Stimulated activated CD4-positive, alpha-beta T cell treated with anti-CD3 and anti-CD28 coated beads, Interleukin-15, amount 100 ng/mL, for 24 hours (primary cell): ENCODE measurements at regions not wholly inside any gene's neighbourhood (a gene's known extent, or its start where the extent isn't known, plus 50 kb on each side); places are given as distances from the start of the nearest gene placed in this dataset.

ENCODE experiments used
- DNase-seq: peaks from one replicate; pipeline ENCODE4 v3.0.0-alpha.2; 2020

- no peak for DNase-seq
These were observed 56.6 kb upstream of the WDR1 start for GRCh38 chr4:10173037-10173753.

GRCh38 chr4:10172278-10172921 lies 55.8 kb upstream of the WDR1 start:
- no peak for DNase-seq

GRCh38 chr4:10171055-10171454 lies 54.5 kb upstream of the WDR1 start:
- no peak for DNase-seq

- no peak for DNase-seq
These were observed 53.3 kb upstream of the WDR1 start for GRCh38 chr4:10169839-10170387.

- DNase-seq: no peak
These were observed 51.6 kb upstream of the WDR1 start for GRCh38 chr4:10168151-10168550.

GRCh38 chr4:10167201-10167600 lies 50.6 kb upstream of the WDR1 start:
- no peak for DNase-seq
